HEK293T (cell line): ENCODE measurements at regions not wholly inside any gene's neighbourhood (a gene's known extent, or its start where the extent isn't known, plus 50 kb on each side); places are given as distances from the start of the nearest gene placed in this dataset.

Experiments
- CTCF ChIA-PET: fragments of 350-600 bp; formaldehyde crosslinking; extraction: SDS; loops from one replicate; lab custom pipeline; 2021; ENCODE audit warnings: antibody characterized with exemption, inconsistent platforms; lab: Yijun Ruan, JAX
- POLR2A ChIA-PET: fragments of 350-600 bp; formaldehyde crosslinking; extraction: SDS; loops from one replicate; lab custom pipeline; 2020; ENCODE audit warnings: antibody characterized with exemption, inconsistent platforms; lab: Yijun Ruan, JAX
- DNase-seq: peaks from one replicate; pipeline ENCODE4 v3.0.0; 2012; ENCODE audit warnings: mixed read lengths; ENCODE audit errors: extremely low spot score
- ARNT ChIP-seq: fragments of 450-650 bp; IDR thresholded peaks from 2 replicates; pipeline ENCODE4 v1.6.1; 2017; ENCODE audit warnings: mild to moderate bottlenecking
- BHLHE40 ChIP-seq: fragments of 450-650 bp; IDR thresholded peaks from 2 replicates; pipeline ENCODE4 v1.6.1; 2016; ENCODE audit warnings: mild to moderate bottlenecking, moderate library complexity, borderline replicate concordance
- CTBP1 ChIP-seq: fragments of 450-650 bp; IDR thresholded peaks from 2 replicates; pipeline ENCODE4 v1.6.1; 2016; ENCODE audit warnings: borderline replicate concordance
- ELF4 ChIP-seq: fragments of 450-650 bp; IDR thresholded peaks from 2 replicates; pipeline ENCODE4 v1.6.1; 2017; ENCODE audit warnings: antibody characterized with exemption
- FOXA1 ChIP-seq: fragments of 450-650 bp; IDR thresholded peaks from 2 replicates; pipeline ENCODE4 v1.6.1; 2016; ENCODE audit warnings: mild to moderate bottlenecking
- FOXK2 ChIP-seq: fragments of 450-650 bp; IDR thresholded peaks from 2 replicates; pipeline ENCODE4 v1.6.1; 2016; ENCODE audit warnings: mild to moderate bottlenecking
- FOXM1 ChIP-seq: fragments of 450-650 bp; IDR thresholded peaks from 2 replicates; pipeline ENCODE4 v1.6.1; 2017; ENCODE audit warnings: mild to moderate bottlenecking, borderline replicate concordance
- HDGF ChIP-seq: fragments of 450-650 bp; IDR thresholded peaks from 2 replicates; pipeline ENCODE4 v1.6.1; 2017; ENCODE audit warnings: antibody characterized with exemption, borderline replicate concordance
- L3MBTL2 ChIP-seq: fragments of 450-650 bp; conservative IDR thresholded peaks from 2 replicates; pipeline ENCODE4 v1.6.1; 2016; ENCODE audit warnings: mild to moderate bottlenecking
- LEF1 ChIP-seq: fragments of 450-650 bp; IDR thresholded peaks from 2 replicates; pipeline ENCODE4 v1.6.1; 2017; ENCODE audit warnings: mild to moderate bottlenecking, borderline replicate concordance
- NFRKB ChIP-seq: fragments of 450-650 bp; IDR thresholded peaks from 2 replicates; pipeline ENCODE4 v1.6.1; 2016; ENCODE audit warnings: mild to moderate bottlenecking, moderate library complexity
- SP1 ChIP-seq: fragments of 450-650 bp; IDR thresholded peaks from 2 replicates; pipeline ENCODE4 v1.6.1; 2017
- SUZ12 ChIP-seq: fragments of 450-650 bp; IDR thresholded peaks from 2 replicates; pipeline ENCODE4 v1.6.1; 2016; ENCODE audit warnings: mild to moderate bottlenecking
- TARDBP ChIP-seq: fragments of 450-650 bp; IDR thresholded peaks from 2 replicates; pipeline ENCODE4 v1.6.1; 2016
- ZNF384 ChIP-seq: fragments of 450-650 bp; IDR thresholded peaks from 2 replicates; pipeline ENCODE4 v1.6.1; 2016
- TF ChIP-seq, protein P1 (sequence below): fragments of 450-650 bp; IDR thresholded peaks from 2 replicates; pipeline ENCODE4 v1.6.1; 2016

DNA sequence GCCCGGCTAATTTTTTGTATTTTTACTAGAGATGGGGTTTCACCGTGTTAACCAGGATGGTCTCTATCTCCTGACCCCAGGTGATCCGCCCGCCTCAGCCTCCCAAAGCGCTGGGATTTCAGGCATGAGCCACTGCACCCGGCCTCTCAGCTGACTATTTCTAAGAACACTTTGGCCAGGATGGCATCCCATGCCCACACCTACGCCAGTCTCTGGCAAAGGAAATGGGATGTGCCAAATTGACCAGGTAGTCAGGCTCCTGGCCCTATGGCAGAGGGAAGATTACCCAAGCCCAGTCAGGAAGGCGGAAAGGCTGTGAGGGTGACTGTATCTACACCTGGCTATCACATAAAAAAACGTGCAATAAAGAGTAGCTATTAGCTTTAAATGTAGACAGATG lies 94.1 kb upstream of the DUSP5 start:
- ChIA-PET POLR2A (no interaction called here), CTCF (no interaction called here)
- no peak for DNase-seq
- no peak for TF ChIP-seq NFRKB
- TF ChIP-seq, protein P1, sequence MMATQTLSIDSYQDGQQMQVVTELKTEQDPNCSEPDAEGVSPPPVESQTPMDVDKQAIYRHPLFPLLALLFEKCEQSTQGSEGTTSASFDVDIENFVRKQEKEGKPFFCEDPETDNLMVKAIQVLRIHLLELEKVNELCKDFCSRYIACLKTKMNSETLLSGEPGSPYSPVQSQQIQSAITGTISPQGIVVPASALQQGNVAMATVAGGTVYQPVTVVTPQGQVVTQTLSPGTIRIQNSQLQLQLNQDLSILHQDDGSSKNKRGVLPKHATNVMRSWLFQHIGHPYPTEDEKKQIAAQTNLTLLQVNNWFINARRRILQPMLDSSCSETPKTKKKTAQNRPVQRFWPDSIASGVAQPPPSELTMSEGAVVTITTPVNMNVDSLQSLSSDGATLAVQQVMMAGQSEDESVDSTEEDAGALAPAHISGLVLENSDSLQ, result no peak
- no peak for TF ChIP-seq FOXK2
- TF ChIP-seq LEF1, result no peak

- ChIA-PET POLR2A (no interaction called here), CTCF (no interaction called here)
- no peak for DNase-seq
- TF ChIP-seq LEF1 (no peak), FOXA1 (no peak), NFRKB (no peak), SUZ12 (no peak), BHLHE40 (no peak), FOXK2 (no peak), CTBP1 (no peak), TARDBP (no peak), ELF4 (no peak), ARNT (no peak), FOXM1 (no peak), ZNF384 (no peak), HDGF (no peak), SP1 (no peak), L3MBTL2 (no peak)
- TF ChIP-seq, protein P1, result no peak
Measured at GRCh38 chr10:110404413-110404812, 93.3 kb upstream of the DUSP5 start.

GRCh38 chr10:110404825-110405224 lies 92.9 kb upstream of the DUSP5 start:
- CTCF ChIA-PET, result no interaction called here
- POLR2A ChIA-PET, result no interaction called here

DNA sequence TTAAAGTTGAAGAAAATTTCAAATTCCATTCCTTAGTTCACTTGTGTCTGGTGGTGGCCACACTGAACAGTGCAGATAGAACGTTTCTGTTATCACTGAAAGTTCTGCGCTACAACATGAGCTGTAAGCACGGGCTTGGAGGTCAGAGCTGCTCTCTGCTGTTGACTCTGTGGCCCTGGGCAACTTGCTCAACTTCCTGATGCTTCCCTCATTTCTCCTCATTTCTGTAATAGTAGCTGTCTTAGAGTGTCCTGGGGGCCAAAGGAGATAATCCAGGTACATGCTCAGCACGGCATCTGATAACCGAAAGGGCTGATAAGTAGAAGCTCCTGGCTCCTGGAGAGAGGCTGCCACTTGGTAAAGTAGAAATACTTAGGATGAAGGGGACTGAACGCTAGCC lies 92.3 kb upstream of the DUSP5 start:
- TF ChIP-seq CTBP1, result no peak
- TF ChIP-seq FOXM1, result no peak
- no peak for TF ChIP-seq ARNT
- no peak for TF ChIP-seq BHLHE40
- no peak for TF ChIP-seq SP1
- TF ChIP-seq FOXK2, result no peak
- no peak for TF ChIP-seq TARDBP
- no peak for TF ChIP-seq LEF1
- no peak for TF ChIP-seq L3MBTL2
- no peak for DNase-seq
- CTCF ChIA-PET, result no interaction called here
- POLR2A ChIA-PET, result no interaction called here

More at GRCh38 chr10:110404825-110405224, 92.9 kb upstream of the DUSP5 start:
- no peak for DNase-seq
- TF ChIP-seq FOXK2 (no peak), SP1 (no peak), SUZ12 (no peak), BHLHE40 (no peak), ZNF384 (no peak), LEF1 (no peak), ELF4 (no peak), CTBP1 (no peak), L3MBTL2 (no peak), HDGF (no peak), FOXM1 (no peak), ARNT (no peak), TARDBP (no peak)

DNA sequence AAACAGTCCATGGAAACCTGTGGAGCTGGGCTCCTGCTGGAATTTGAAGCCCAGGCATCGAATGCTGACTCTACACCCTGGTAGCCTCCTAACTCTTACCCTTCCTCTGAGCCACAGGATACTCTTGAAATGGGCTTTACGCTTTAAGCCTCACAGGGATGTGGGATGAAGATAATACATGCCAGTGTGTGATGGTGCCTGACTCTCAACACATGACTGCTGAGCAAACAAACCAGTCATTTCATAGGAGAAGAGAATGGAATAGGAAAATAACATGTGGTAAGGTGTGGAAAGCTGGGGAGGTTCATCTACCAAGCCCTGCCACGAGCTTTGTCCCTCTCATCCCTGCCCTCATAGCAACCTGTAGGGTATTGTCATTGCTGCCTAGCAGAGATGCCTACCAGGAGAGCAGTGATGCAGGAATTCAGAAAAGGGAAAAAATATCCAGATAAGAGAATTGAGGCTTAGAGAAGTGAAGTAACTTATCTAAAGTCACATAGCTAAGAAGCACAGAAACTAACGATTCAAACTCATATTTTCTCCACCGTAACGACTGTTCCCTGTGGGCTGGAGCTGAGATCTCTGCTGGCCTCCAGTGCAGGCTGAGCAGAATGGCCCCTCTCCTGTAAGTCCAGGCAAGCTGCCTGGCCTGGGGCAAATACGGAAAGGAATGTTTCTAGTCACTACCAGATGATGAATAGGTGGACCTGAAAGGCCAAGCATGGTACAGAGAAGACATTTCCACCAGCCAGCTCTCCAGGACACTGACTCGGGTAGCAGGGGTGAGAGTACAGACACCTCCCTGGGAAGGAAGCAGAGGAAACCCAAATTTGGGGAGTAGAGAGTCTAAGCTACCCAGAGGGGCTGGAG lies 90.2 kb upstream of the DUSP5 start:
- TF ChIP-seq ELF4 (no peak), BHLHE40 (no peak), HDGF (no peak)
- no peak for DNase-seq
- POLR2A ChIA-PET, result interaction anchor here (1.2 kb wide), 1 partner anchor 9 kb away, joined by 4 read pairs; no protein-coding TSS in a partner anchor
- CTCF ChIA-PET, result no interaction called here

- no peak for TF ChIP-seq TARDBP
- no peak for TF ChIP-seq HDGF
- TF ChIP-seq L3MBTL2, result no peak
- TF ChIP-seq SP1, result no peak
- TF ChIP-seq FOXK2, result no peak
- no peak for TF ChIP-seq BHLHE40
- TF ChIP-seq LEF1, result no peak
- TF ChIP-seq, protein P1, result no peak
- no peak for TF ChIP-seq SUZ12
- no peak for TF ChIP-seq ZNF384
- TF ChIP-seq ARNT, result no peak
- TF ChIP-seq ELF4, result no peak
- TF ChIP-seq NFRKB, result no peak
- TF ChIP-seq FOXM1, result no peak
- no peak for TF ChIP-seq FOXA1
- no peak for TF ChIP-seq CTBP1
- DNase-seq, result no peak
- POLR2A ChIA-PET, result interaction anchor here (1.2 kb wide), 1 partner anchor 8 kb away, joined by 4 read pairs; no protein-coding TSS in a partner anchor
- CTCF ChIA-PET, result no interaction called here
Measured at GRCh38 chr10:110408203-110408871, 89.4 kb upstream of the DUSP5 start.
